ENCODE measurements at regions not wholly inside any gene's neighbourhood (a gene's known extent, or its start where the extent isn't known, plus 50 kb on each side); places are given as distances from the start of the nearest gene placed in this dataset.

DNA sequence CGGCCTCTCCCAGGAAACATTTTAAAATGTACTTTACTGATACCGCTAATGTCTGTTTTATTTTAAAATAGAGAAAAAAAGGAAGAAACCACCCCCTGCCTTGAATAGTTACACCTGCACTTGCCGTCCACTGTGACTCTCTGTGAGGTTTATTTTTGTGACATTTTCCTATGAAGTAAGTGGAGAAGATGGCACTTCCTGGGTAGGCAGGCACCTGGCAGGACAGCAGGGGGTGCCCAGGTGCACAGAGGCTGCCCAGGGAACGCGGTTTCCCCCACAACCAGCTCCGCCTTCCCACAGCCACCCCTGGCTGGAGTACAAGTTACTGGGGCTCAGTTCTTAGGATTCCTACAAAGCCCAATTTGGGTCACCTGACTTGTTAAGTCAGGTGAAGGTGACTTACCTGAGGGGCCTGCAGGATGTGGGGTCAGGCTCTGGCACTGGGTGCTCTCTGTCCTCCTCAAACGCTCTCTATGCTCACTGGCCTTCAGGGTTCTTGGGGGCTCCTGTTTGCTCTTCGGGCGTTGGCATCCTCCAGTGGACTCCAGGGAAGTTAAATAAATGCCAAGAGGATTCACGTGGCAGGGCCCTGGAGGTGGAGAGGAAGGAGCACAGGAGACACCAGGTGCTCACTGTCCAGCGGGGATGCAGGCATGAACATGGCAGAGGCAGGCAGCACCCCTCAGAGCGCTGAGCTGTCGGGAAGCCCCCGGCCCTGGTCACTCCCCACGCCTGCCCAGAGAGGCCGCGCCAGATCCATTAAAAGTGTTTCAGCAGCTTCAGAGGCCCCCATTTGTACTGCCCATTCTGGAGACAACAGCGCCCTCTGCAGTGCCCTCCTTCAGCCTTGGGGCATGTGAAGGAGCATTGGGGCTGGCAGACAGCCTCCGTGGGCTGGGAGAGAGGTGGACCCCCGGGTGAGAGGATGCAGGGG, 1021.2 kb downstream of the TBC1D22A start:
- no peak for TF ChIP-seq CTCF (IDR thresholded peaks at IDR 0.05; ENCODE audit: low read depth, low read length, poor library complexity, severe bottlenecking)
- TF ChIP-seq EZH2phosphoT487 (IDR thresholded peaks at IDR 0.05; ENCODE audit: borderline replicate concordance, low read length) = no peak
